Hepatocyte (in vitro differentiated cells): ENCODE measurements at regions not wholly inside any gene's neighbourhood (a gene's known extent, or its start where the extent isn't known, plus 50 kb on each side); places are given as distances from the start of the nearest gene placed in this dataset.

ENCODE experiments used
- DNase-seq: peaks from one replicate; pipeline ENCODE4 v3.0.0-alpha.2; 2016; ENCODE audit warnings: low spot score
- H2AFZ ChIP-seq: fragments of 200-600 bp; sonication (generic); 2 replicates; pipeline ENCODE4 v1.6.0; 2016; ENCODE audit warnings: antibody characterized with exemption, mild to moderate bottlenecking
- H3K27ac ChIP-seq: fragments of 200-600 bp; sonication (generic); 2 replicates; pipeline ENCODE4 v1.5.1; 2016; ENCODE audit warnings: mild to moderate bottlenecking
- H3K27me3 ChIP-seq: fragments of 200-600 bp; sonication (generic); 2 replicates; pipeline ENCODE4 v1.6.1; 2016
- H3K36me3 ChIP-seq: fragments of 200-600 bp; sonication (generic); replicated peaks from 2 replicates; pipeline ENCODE4 v1.5.1; 2016; ENCODE audit warnings: low read depth; ENCODE audit not compliant: insufficient read depth
- H3K4me1 ChIP-seq: fragments of 200-600 bp; sonication (generic); 2 replicates; pipeline ENCODE4 v1.5.1; 2016; ENCODE audit warnings: mild to moderate bottlenecking, moderate library complexity; ENCODE audit not compliant: insufficient read depth
- H3K4me2 ChIP-seq: fragments of 200-600 bp; sonication (generic); 2 replicates; pipeline ENCODE4 v1.6.0; 2016
- H3K4me3 ChIP-seq: fragments of 200-600 bp; sonication (generic); 2 replicates; pipeline ENCODE4 v1.5.1; 2016; ENCODE audit warnings: mild to moderate bottlenecking
- H3K79me2 ChIP-seq: fragments of 200-600 bp; sonication (generic); 2 replicates; pipeline ENCODE4 v1.6.0; 2017; ENCODE audit warnings: mild to moderate bottlenecking
- H3K9me2 ChIP-seq: fragments of 200-600 bp; sonication (generic); replicated peaks from 2 replicates; pipeline ENCODE4 v1.6.0; 2017; ENCODE audit warnings: mild to moderate bottlenecking; ENCODE audit not compliant: insufficient read depth
- H3K9me3 ChIP-seq: fragments of 200-600 bp; sonication (generic); 2 replicates; pipeline ENCODE4 v1.5.1; 2016; ENCODE audit warnings: low read depth, mild to moderate bottlenecking
- H4K20me1 ChIP-seq: fragments of 200-600 bp; sonication (generic); 2 replicates; pipeline ENCODE4 v1.6.0; 2016; ENCODE audit warnings: mild to moderate bottlenecking; ENCODE audit not compliant: insufficient read depth, poor library complexity, severe bottlenecking
- EZH2 ChIP-seq: fragments of 200-600 bp; sonication (generic); IDR thresholded peaks from 2 replicates; pipeline ENCODE4 v1.6.1; 2016; ENCODE audit warnings: antibody characterized with exemption, mild to moderate bottlenecking, borderline replicate concordance
- EZH2phosphoT487 ChIP-seq: fragments of 200-600 bp; sonication (generic); IDR thresholded peaks from one replicate; pipeline ENCODE4 v1.6.1; 2018; ENCODE audit warnings: antibody characterized with exemption, mild to moderate bottlenecking, low read depth, moderate library complexity; ENCODE audit not compliant: unreplicated experiment, severe bottlenecking
- WGBS: methylation state at CpG from one replicate; pipeline ENCODE4 v1.1.6; 2016; ENCODE audit warnings: low lambda C conversion rate; ENCODE audit errors: missing lambda C conversion rate; 5-methylcytosine and 5-hydroxymethylcytosine counted together
- TF ChIP-seq, protein P1 (sequence below): fragments of 200-600 bp; sonication (generic); IDR thresholded peaks from 2 replicates; pipeline ENCODE4 v1.5.1; 2016; ENCODE audit warnings: antibody characterized with exemption, mild to moderate bottlenecking; ENCODE audit not compliant: poor library complexity

DNA sequence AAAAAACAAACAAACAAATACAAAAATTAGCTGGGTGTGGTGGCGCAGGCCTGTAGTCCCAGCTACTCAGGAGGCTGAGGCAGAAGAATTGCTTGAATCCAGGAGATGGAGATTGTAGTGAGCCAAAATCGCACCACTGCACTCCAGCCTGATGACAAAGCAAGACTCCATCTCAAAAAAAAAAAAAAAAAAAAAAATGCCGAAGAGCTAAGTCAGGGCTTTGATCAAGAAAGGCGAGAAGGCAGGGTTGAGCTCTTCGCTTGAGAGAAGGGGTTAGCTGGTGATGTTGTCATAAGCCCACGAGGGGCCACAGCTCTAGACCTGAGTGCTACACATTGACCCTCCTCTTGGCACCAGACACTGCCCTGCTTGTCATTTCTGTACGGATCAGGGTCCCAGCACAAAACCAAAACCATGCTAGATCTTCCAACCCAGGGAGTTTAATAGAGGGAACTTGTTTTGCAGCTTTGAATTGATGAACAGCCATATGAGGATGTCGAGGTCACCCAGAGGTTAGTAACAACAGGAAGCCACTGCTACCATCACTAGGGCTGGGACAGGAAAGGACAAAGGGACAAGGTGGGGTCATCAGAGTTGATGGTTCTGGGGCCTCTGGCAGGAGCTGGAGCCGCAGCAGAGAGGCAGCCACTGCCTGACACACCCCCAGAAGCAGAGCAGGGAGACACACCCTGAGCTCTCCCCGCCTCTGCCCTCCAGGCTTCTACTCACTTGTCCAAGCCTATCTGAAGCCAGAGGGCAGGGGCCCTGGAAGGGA, 122.7 kb downstream of the SNX5 start:
- Histone ChIP-seq H4K20me1 (no peaks in the 10 kb centered on the region), H3K79me2 (no peaks in the 10 kb centered on the region), H3K4me1 (peaks cover 4% of the 10 kb centered on the region), H3K36me3 (no peaks in the 10 kb centered on the region), H3K4me2 (no peak overlapping the region), H3K4me3 (no peak overlapping the region), H3K27me3 (no peaks in the 10 kb centered on the region), H3K9me2 (no peaks in the 10 kb centered on the region), H3K9me3 (no peaks in the 10 kb centered on the region), H2AFZ (no peak overlapping the region), H3K27ac (no peak overlapping the region)
- TF ChIP-seq EZH2phosphoT487: no peak
- TF ChIP-seq, protein P1, sequence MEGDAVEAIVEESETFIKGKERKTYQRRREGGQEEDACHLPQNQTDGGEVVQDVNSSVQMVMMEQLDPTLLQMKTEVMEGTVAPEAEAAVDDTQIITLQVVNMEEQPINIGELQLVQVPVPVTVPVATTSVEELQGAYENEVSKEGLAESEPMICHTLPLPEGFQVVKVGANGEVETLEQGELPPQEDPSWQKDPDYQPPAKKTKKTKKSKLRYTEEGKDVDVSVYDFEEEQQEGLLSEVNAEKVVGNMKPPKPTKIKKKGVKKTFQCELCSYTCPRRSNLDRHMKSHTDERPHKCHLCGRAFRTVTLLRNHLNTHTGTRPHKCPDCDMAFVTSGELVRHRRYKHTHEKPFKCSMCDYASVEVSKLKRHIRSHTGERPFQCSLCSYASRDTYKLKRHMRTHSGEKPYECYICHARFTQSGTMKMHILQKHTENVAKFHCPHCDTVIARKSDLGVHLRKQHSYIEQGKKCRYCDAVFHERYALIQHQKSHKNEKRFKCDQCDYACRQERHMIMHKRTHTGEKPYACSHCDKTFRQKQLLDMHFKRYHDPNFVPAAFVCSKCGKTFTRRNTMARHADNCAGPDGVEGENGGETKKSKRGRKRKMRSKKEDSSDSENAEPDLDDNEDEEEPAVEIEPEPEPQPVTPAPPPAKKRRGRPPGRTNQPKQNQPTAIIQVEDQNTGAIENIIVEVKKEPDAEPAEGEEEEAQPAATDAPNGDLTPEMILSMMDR: no peak
- TF ChIP-seq EZH2: no peak
- DNase-seq: no peak
- 82% methylated on average over 10 of the region's 10 CpGs for WGBS

DNA sequence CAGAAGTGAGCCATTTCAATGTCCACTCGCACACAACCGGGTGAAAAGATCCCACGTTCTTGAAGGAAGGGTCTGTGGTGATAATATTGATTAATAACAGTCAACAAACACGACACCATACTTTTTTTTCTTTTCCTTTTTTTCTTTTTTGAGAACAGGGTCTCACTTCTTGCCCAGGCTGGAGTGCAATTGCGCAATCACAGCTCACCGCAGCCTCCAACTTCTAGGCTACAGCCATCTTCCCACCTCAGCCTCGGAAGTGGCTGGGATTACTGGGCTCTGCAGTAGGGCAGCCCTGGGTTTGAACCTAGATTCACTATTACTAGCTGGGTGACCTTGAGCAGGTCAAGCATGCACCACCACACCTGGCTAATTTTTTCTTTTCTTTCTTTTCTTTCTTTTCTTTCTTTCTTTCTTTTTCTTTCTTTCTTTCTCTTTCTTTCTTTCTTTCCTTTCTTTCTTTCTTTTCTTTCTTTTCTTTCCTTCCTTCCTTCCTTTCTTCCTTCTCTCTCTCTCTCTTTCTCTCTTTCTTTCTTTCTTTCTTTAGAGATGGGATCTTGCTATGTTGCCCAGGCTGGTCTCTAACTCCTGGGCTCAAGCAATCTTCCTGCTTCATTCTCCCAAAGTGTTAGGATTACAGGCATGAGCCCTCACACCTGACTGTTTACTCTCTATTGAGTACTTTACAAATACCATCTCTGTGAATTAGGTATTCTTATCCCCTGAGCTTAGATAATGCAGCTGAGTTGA, 123.9 kb downstream of the SNX5 start:
- Histone ChIP-seq H3K4me3 (no peak overlapping the region), H3K4me1 (peaks cover 4% of the 10 kb centered on the region), H3K9me3 (no peaks in the 10 kb centered on the region), H3K27ac (no peak overlapping the region), H4K20me1 (no peaks in the 10 kb centered on the region), H2AFZ (no peak overlapping the region), H3K4me2 (no peak overlapping the region), H3K27me3 (no peaks in the 10 kb centered on the region), H3K36me3 (no peaks in the 10 kb centered on the region), H3K9me2 (no peaks in the 10 kb centered on the region), H3K79me2 (no peaks in the 10 kb centered on the region)
- DNase-seq: no peak
- WGBS: 96% methylated on average over 7 of the region's 7 CpGs
- TF ChIP-seq, protein P1: no peak
- no peak for TF ChIP-seq EZH2
- TF ChIP-seq EZH2phosphoT487: no peak

DNA sequence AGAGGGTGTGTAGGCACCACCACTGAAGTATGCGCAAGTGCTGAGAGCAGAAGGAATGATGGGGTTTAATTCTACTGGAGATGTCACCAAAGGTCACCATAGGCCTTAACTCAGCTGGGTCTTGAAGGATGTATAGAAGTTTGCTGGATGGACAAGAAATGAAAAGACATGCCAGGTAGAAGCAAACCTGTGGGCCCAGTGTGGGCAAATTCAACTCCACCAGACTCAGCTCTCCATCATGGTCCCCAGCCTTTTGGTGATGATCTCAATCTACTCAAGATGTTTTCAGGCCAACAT, 124.5 kb downstream of the SNX5 start:
- H3K79me2 ChIP-seq: no peaks in the 10 kb centered on the region
- DNase-seq: no peak
- no peaks in the 10 kb centered on the region for H3K9me3 ChIP-seq
- no peak overlapping the region for H2AFZ ChIP-seq
- H3K4me3 ChIP-seq: no peak overlapping the region
- no peaks in the 10 kb centered on the region for H4K20me1 ChIP-seq
- H3K27me3 ChIP-seq: no peaks in the 10 kb centered on the region
- no peak overlapping the region for H3K4me2 ChIP-seq
- H3K36me3 ChIP-seq: no peaks in the 10 kb centered on the region
- H3K9me2 ChIP-seq: no peaks in the 10 kb centered on the region
- WGBS: 100% methylated on average over 1 of the region's 1 CpG
- TF ChIP-seq EZH2 (no peak), EZH2phosphoT487 (no peak)
- TF ChIP-seq, protein P1: no peak
- peaks cover 4% of the 10 kb centered on the region for H3K4me1 ChIP-seq
- no peak overlapping the region for H3K27ac ChIP-seq
